Nephron progenitor cell (in vitro differentiated cells): ENCODE measurements at regions not wholly inside any gene's neighbourhood (a gene's known extent, or its start where the extent isn't known, plus 50 kb on each side); places are given as distances from the start of the nearest gene placed in this dataset.

Experiments
- DNase-seq: peaks from one replicate; pipeline ENCODE4 v3.0.0; 2021
- H3K27ac Mint-ChIP-seq: 2 replicates; pipeline ENCODE4 v1.8.0; 2021; ENCODE audit warnings: mild to moderate bottlenecking, moderate library complexity, mixed read lengths
- H3K27me3 Mint-ChIP-seq: 2 replicates; pipeline ENCODE4 v1.8.0; 2021; ENCODE audit warnings: mild to moderate bottlenecking, low read depth, mixed read lengths; ENCODE audit not compliant: poor library complexity
- H3K36me3 Mint-ChIP-seq: 2 replicates; pipeline ENCODE4 v1.8.0; 2021; ENCODE audit warnings: low read depth, mixed read lengths
- H3K4me1 Mint-ChIP-seq: 2 replicates; pipeline ENCODE4 v1.8.0; 2021; ENCODE audit warnings: mixed read lengths
- H3K4me3 Mint-ChIP-seq: 2 replicates; pipeline ENCODE4 v1.8.0; 2021; ENCODE audit warnings: mild to moderate bottlenecking, moderate library complexity, mixed read lengths
- H3K9me3 Mint-ChIP-seq: 2 replicates; pipeline ENCODE4 v1.8.0; 2021; ENCODE audit warnings: mild to moderate bottlenecking, moderate library complexity, mixed read lengths
- CTCF ChIP-seq: fragments of 200-600 bp; sonication (generic); IDR thresholded peaks from 2 replicates; pipeline ENCODE4 v1.5.0; 2021; ENCODE audit warnings: antibody characterized with exemption

- peaks cover 5% of the 10 kb centered on the region for H3K4me1 Mint-ChIP-seq
- H3K36me3 Mint-ChIP-seq = no peaks in the 10 kb centered on the region
- DNase-seq = no peak
- no peaks in the 10 kb centered on the region for H3K27me3 Mint-ChIP-seq
- no peak for TF ChIP-seq CTCF
- H3K9me3 Mint-ChIP-seq = peaks cover under 1% of the 10 kb centered on the region
- no peak overlapping the region for H3K27ac Mint-ChIP-seq
- no peak overlapping the region for H3K4me3 Mint-ChIP-seq
Observed at GRCh38 chr22:49034836-49035817, 792.5 kb downstream of the BRD1 start.

- DNase-seq = no peak
- no peak overlapping the region for H3K4me3 Mint-ChIP-seq
- peaks cover 9% of the 10 kb centered on the region for H3K9me3 Mint-ChIP-seq
- peaks cover 3% of the 10 kb centered on the region for H3K4me1 Mint-ChIP-seq
- peaks cover 3% of the 10 kb centered on the region for H3K27me3 Mint-ChIP-seq
- H3K36me3 Mint-ChIP-seq = no peaks in the 10 kb centered on the region
- no peak for TF ChIP-seq CTCF
- H3K27ac Mint-ChIP-seq = no peak overlapping the region
Observed at GRCh38 chr22:49033616-49034015, 794.1 kb downstream of the BRD1 start.

- DNase-seq = no peak
- no peak for TF ChIP-seq CTCF
- no peaks in the 10 kb centered on the region for H3K36me3 Mint-ChIP-seq
- no peak overlapping the region for H3K27ac Mint-ChIP-seq
- peaks cover 9% of the 10 kb centered on the region for H3K9me3 Mint-ChIP-seq
- H3K27me3 Mint-ChIP-seq = peaks cover 3% of the 10 kb centered on the region
- no peak overlapping the region for H3K4me3 Mint-ChIP-seq
- H3K4me1 Mint-ChIP-seq = no peaks in the 10 kb centered on the region
Observed at GRCh38 chr22:49032821-49033220, 794.9 kb downstream of the BRD1 start.

- no peak for TF ChIP-seq CTCF
- Mint-ChIP-seq H3K27ac (no peak overlapping the region), H3K4me3 (no peak overlapping the region), H3K9me3 (peaks cover 9% of the 10 kb centered on the region), H3K4me1 (no peaks in the 10 kb centered on the region), H3K36me3 (no peaks in the 10 kb centered on the region), H3K27me3 (peaks cover 6% of the 10 kb centered on the region)
- no peak for DNase-seq
Observed at GRCh38 chr22:49031746-49032330, 795.8 kb downstream of the BRD1 start.

- DNase-seq = no peak
- no peak overlapping the region for H3K4me3 Mint-ChIP-seq
- H3K36me3 Mint-ChIP-seq = no peaks in the 10 kb centered on the region
- peaks cover 9% of the 10 kb centered on the region for H3K9me3 Mint-ChIP-seq
- peaks cover 6% of the 10 kb centered on the region for H3K27me3 Mint-ChIP-seq
- H3K4me1 Mint-ChIP-seq = no peaks in the 10 kb centered on the region
- TF ChIP-seq CTCF = no peak
- H3K27ac Mint-ChIP-seq = no peak overlapping the region
Observed at GRCh38 chr22:49028111-49028510, 799.6 kb downstream of the BRD1 start.
